Liver (tissue), 8 donors: ENCODE measurements at regions not wholly inside any gene's neighbourhood (a gene's known extent, or its start where the extent isn't known, plus 50 kb on each side); places are given as distances from the start of the nearest gene placed in this dataset.
A peak's percentile ranks its signal among the peaks of the same experiment; 100 is the strongest.

Source experiments
- DNase-seq: peaks from one replicate; pipeline ENCODE4 v3.0.0-alpha.2; 2017; ENCODE audit warnings: low spot score
- H3K27ac ChIP-seq, 2 donors: one replicate each; pipeline ENCODE4 v1.7.0; 2013; ENCODE audit warnings: inconsistent platforms in 2 of 2, low read length in 2 of 2, control low read depth in 1 of 2, low read depth in 1 of 2, mild to moderate bottlenecking in 1 of 2
- H3K27me3 ChIP-seq, 4 donors: one replicate each; pipeline versions ENCODE4 v1.6.1 to v1.7.0; 2013; ENCODE audit warnings: low read length in 3 of 4, inconsistent platforms in 1 of 4, mild to moderate bottlenecking in 1 of 4, moderate library complexity in 1 of 4; ENCODE audit not compliant: control insufficient read depth in 4 of 4, insufficient read depth in 4 of 4
- H3K36me3 ChIP-seq, 4 donors: one replicate each; pipeline versions ENCODE4 v1.6.1 to v1.7.0; 2013; ENCODE audit warnings: low read length in 3 of 4, mild to moderate bottlenecking in 3 of 4, low read depth in 1 of 4, moderate library complexity in 1 of 4; ENCODE audit not compliant: control insufficient read depth in 4 of 4, insufficient read depth in 3 of 4
- H3K4me1 ChIP-seq, 4 donors: one replicate each; pipeline versions ENCODE4 v1.6.1 to v1.7.0; 2013; ENCODE audit warnings: low read length in 3 of 4, mild to moderate bottlenecking in 3 of 4, moderate library complexity in 1 of 4; ENCODE audit not compliant: control insufficient read depth in 4 of 4, insufficient read depth in 4 of 4
- H3K4me3 ChIP-seq, 3 donors: one replicate each; pipeline versions ENCODE4 v1.6.1 to v1.7.0; 2013; ENCODE audit warnings: low read length in 3 of 3, control low read depth in 1 of 3, low read depth in 1 of 3, mild to moderate bottlenecking in 1 of 3
- H3K9ac ChIP-seq, 2 donors: one replicate each; pipeline ENCODE4 v1.7.0; 2013; ENCODE audit warnings: low read length in 2 of 2, mild to moderate bottlenecking in 2 of 2, moderate library complexity in 2 of 2, control low read depth in 1 of 2, low read depth in 1 of 2
- H3K9me3 ChIP-seq, 4 donors: one replicate each; pipeline versions ENCODE4 v1.6.1 to v1.7.0; 2013; ENCODE audit warnings: low read length in 3 of 4; ENCODE audit not compliant: control insufficient read depth in 4 of 4
- EGR1 ChIP-seq, 2 donors: IDR thresholded peaks; 2 replicates each; pipeline ENCODE4 v1.6.1; 2016 to 2018; ENCODE audit warnings: antibody characterized with exemption in 2 of 2, low read depth in 2 of 2
- FOXA1 ChIP-seq: IDR thresholded peaks from 2 replicates; pipeline ENCODE4 v1.6.1; 2016; ENCODE audit warnings: antibody characterized with exemption
- FOXA2 ChIP-seq: IDR thresholded peaks from 2 replicates; pipeline ENCODE4 v1.6.1; 2016; ENCODE audit warnings: antibody characterized with exemption
- GABPA ChIP-seq, 2 donors: IDR thresholded peaks in 1 of 2; conservative IDR thresholded peaks in 1 of 2; 2 replicates each; pipeline ENCODE4 v1.6.1; 2016; ENCODE audit warnings: antibody characterized with exemption in 2 of 2, mild to moderate bottlenecking in 1 of 2, moderate library complexity in 1 of 2
- HNF4A ChIP-seq, 2 donors: conservative IDR thresholded peaks; 2 replicates each; pipeline ENCODE4 v1.6.1; 2016; ENCODE audit warnings: antibody characterized with exemption in 2 of 2, mild to moderate bottlenecking in 2 of 2
- HNF4G ChIP-seq: IDR thresholded peaks from 2 replicates; pipeline ENCODE4 v1.6.1; 2016; ENCODE audit warnings: antibody characterized with exemption
- JUND ChIP-seq, 2 donors: IDR thresholded peaks; 2 replicates each; pipeline ENCODE4 v1.6.1; 2016; ENCODE audit warnings: antibody characterized with exemption in 2 of 2
- NR2F2 ChIP-seq: IDR thresholded peaks from 2 replicates; pipeline ENCODE4 v1.6.1; 2016; ENCODE audit warnings: antibody characterized with exemption
- RAD21 ChIP-seq, 2 donors: IDR thresholded peaks; 2 replicates each; pipeline ENCODE4 v1.6.1; 2016; ENCODE audit warnings: antibody characterized with exemption in 2 of 2, mild to moderate bottlenecking in 2 of 2
- RXRA ChIP-seq, 2 donors: IDR thresholded peaks; 2 replicates each; pipeline ENCODE4 v1.6.1; 2017 to 2018; ENCODE audit warnings: antibody characterized with exemption in 2 of 2, mild to moderate bottlenecking in 1 of 2
- TAF1 ChIP-seq: conservative IDR thresholded peaks from 2 replicates; pipeline ENCODE4 v1.6.1; 2016; ENCODE audit warnings: antibody characterized with exemption, mild to moderate bottlenecking
- YY1 ChIP-seq: IDR thresholded peaks from 2 replicates; pipeline ENCODE4 v1.6.1; 2016; ENCODE audit warnings: antibody characterized with exemption, mild to moderate bottlenecking
- WGBS: extraction: QIAGEN DNeasy Blood & Tissue Kit; methylation state at CpG from one replicate; pipeline ENCODE4 v1.1.7; 2013; 5-methylcytosine and 5-hydroxymethylcytosine counted together
- TF ChIP-seq, protein P1 (sequence below): fragments of 150-350 bp; IDR thresholded peaks from 2 replicates; pipeline ENCODE4 v1.5.1; 2017; ENCODE audit warnings: improper control_type of control experiment, low read depth, low read length; ENCODE audit not compliant: missing input control
- TF ChIP-seq, protein P2 (sequence below): IDR thresholded peaks from 2 replicates; pipeline ENCODE4 v1.6.1; 2016; ENCODE audit warnings: antibody characterized with exemption, mild to moderate bottlenecking
- TF ChIP-seq, protein P3 (sequence below): IDR thresholded peaks from 2 replicates; pipeline ENCODE4 v1.6.1; 2016; ENCODE audit warnings: antibody characterized with exemption
- TF ChIP-seq, protein P4 (sequence below): IDR thresholded peaks from 2 replicates; pipeline ENCODE4 v1.6.1; 2016; ENCODE audit warnings: antibody characterized with exemption
- TF ChIP-seq, protein P5 (sequence below): IDR thresholded peaks from 2 replicates; pipeline ENCODE4 v1.6.1; 2016; ENCODE audit warnings: antibody characterized with exemption
- donor health status: healthy.
- donor health status: healthy.
- donor health status: healthy.
- donor health status: healthy.
- donor health status: healthy.

DNA sequence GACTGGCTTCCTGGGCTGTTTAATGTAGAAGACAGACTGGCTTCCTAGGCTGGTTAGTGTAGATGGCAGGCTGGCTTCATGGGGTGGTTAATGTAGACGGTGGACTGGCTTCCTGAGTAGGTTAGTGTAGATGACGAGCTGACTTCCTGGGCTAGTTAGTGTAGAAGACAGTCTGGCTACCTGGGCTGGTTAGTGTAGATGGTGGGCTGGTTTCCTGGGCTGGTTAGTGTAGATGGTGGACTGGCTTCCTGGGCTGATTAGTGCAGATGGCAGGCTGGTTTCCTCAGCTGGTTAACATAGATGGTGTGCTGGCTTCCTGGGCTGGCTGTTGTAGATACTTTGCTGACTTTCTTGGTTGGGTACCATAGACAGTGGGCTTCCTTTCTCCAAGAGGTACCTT lies 122.9 kb upstream of the PPP2R2D start:
- peak overlapping the region in 1 of 3 donors; percentile 16 for H3K4me3 ChIP-seq
- H3K27me3 ChIP-seq: no peaks in the 10 kb centered on the region
- H3K27ac ChIP-seq: no peak overlapping the region
- H3K36me3 ChIP-seq: no peaks in the 10 kb centered on the region
- DNase-seq: no peak
- peaks cover 7 to 21% (median 18%) of the 10 kb centered on the region in 4 donors for H3K9me3 ChIP-seq
- TF ChIP-seq HNF4G (no peak), YY1 (no peak), JUND (IDR thresholded peaks at IDR 0.05) (no peak), GABPA (IDR thresholded peaks at IDR 0.05 in 1 of 2, conservative IDR thresholded peaks at IDR 0.05 in 1 of 2) (no peak), FOXA2 (no peak), TAF1 (no peak), FOXA1 (no peak), RXRA (IDR thresholded peaks at IDR 0.05) (no peak), EGR1 (IDR thresholded peaks at IDR 0.05; ENCODE audit: low read depth in 2 of 2) (no peak), RAD21 (IDR thresholded peaks at IDR 0.05) (no peak), NR2F2 (no peak)
- TF ChIP-seq, protein P1, sequence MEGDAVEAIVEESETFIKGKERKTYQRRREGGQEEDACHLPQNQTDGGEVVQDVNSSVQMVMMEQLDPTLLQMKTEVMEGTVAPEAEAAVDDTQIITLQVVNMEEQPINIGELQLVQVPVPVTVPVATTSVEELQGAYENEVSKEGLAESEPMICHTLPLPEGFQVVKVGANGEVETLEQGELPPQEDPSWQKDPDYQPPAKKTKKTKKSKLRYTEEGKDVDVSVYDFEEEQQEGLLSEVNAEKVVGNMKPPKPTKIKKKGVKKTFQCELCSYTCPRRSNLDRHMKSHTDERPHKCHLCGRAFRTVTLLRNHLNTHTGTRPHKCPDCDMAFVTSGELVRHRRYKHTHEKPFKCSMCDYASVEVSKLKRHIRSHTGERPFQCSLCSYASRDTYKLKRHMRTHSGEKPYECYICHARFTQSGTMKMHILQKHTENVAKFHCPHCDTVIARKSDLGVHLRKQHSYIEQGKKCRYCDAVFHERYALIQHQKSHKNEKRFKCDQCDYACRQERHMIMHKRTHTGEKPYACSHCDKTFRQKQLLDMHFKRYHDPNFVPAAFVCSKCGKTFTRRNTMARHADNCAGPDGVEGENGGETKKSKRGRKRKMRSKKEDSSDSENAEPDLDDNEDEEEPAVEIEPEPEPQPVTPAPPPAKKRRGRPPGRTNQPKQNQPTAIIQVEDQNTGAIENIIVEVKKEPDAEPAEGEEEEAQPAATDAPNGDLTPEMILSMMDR: no peak
- TF ChIP-seq, protein P2, sequence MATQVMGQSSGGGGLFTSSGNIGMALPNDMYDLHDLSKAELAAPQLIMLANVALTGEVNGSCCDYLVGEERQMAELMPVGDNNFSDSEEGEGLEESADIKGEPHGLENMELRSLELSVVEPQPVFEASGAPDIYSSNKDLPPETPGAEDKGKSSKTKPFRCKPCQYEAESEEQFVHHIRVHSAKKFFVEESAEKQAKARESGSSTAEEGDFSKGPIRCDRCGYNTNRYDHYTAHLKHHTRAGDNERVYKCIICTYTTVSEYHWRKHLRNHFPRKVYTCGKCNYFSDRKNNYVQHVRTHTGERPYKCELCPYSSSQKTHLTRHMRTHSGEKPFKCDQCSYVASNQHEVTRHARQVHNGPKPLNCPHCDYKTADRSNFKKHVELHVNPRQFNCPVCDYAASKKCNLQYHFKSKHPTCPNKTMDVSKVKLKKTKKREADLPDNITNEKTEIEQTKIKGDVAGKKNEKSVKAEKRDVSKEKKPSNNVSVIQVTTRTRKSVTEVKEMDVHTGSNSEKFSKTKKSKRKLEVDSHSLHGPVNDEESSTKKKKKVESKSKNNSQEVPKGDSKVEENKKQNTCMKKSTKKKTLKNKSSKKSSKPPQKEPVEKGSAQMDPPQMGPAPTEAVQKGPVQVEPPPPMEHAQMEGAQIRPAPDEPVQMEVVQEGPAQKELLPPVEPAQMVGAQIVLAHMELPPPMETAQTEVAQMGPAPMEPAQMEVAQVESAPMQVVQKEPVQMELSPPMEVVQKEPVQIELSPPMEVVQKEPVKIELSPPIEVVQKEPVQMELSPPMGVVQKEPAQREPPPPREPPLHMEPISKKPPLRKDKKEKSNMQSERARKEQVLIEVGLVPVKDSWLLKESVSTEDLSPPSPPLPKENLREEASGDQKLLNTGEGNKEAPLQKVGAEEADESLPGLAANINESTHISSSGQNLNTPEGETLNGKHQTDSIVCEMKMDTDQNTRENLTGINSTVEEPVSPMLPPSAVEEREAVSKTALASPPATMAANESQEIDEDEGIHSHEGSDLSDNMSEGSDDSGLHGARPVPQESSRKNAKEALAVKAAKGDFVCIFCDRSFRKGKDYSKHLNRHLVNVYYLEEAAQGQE: no peak
- TF ChIP-seq, protein P3, sequence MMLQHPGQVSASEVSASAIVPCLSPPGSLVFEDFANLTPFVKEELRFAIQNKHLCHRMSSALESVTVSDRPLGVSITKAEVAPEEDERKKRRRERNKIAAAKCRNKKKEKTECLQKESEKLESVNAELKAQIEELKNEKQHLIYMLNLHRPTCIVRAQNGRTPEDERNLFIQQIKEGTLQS: no peak
- TF ChIP-seq, protein P4, sequence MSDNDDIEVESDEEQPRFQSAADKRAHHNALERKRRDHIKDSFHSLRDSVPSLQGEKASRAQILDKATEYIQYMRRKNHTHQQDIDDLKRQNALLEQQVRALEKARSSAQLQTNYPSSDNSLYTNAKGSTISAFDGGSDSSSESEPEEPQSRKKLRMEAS: no peak
- TF ChIP-seq, protein P5, sequence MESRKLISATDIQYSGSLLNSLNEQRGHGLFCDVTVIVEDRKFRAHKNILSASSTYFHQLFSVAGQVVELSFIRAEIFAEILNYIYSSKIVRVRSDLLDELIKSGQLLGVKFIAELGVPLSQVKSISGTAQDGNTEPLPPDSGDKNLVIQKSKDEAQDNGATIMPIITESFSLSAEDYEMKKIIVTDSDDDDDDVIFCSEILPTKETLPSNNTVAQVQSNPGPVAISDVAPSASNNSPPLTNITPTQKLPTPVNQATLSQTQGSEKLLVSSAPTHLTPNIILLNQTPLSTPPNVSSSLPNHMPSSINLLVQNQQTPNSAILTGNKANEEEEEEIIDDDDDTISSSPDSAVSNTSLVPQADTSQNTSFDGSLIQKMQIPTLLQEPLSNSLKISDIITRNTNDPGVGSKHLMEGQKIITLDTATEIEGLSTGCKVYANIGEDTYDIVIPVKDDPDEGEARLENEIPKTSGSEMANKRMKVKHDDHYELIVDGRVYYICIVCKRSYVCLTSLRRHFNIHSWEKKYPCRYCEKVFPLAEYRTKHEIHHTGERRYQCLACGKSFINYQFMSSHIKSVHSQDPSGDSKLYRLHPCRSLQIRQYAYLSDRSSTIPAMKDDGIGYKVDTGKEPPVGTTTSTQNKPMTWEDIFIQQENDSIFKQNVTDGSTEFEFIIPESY: no peak
- 86% methylated on average over 2 of the region's 2 CpGs for WGBS
- no peaks in the 10 kb centered on the region for H3K4me1 ChIP-seq
- H3K9ac ChIP-seq: no peak overlapping the region

DNA sequence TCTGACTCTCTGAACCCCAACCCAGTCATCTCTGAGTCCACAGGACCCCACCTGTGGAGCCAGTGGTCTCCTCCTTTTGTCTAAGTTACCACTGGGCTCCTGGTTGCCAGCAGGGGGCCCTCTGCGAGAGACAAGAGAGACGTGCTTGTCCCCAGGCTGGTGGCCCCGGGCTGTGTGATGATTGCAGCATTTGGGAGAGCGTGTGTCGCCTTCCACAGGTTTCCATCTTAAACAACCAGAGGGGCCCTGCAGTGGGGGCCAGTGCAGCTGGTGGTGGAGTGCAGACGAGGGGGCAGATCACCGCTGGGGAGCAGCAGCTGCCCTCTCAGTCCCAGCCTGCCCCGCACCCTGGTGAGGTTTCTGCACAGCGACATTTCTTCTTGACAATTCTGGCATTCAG lies 122.4 kb upstream of the PPP2R2D start:
- 83% methylated on average over 9 of the region's 9 CpGs for WGBS
- Histone ChIP-seq H3K4me3 (no peak overlapping the region), H3K4me1 (no peaks in the 10 kb centered on the region), H3K36me3 (no peaks in the 10 kb centered on the region), H3K27ac (no peak overlapping the region), H3K9me3 (peaks cover 7 to 21% (median 18%) of the 10 kb centered on the region in 4 donors), H3K27me3 (no peaks in the 10 kb centered on the region), H3K9ac (no peak overlapping the region)
- TF ChIP-seq HNF4A (conservative IDR thresholded peaks at IDR 0.05) (no peak), NR2F2 (no peak), HNF4G (no peak)
- TF ChIP-seq, protein P4: no peak
- TF ChIP-seq, protein P5: no peak
- no peak for DNase-seq
